Naive thymus-derived CD4-positive, alpha-beta T cell (primary cell): ENCODE measurements at regions not wholly inside any gene's neighbourhood (a gene's known extent, or its start where the extent isn't known, plus 50 kb on each side); places are given as distances from the start of the nearest gene placed in this dataset.

Experiments used
- ATAC-seq: fragments of 150-1000 bp; cut with Tn5 transposase; 2 replicates; pipeline ENCODE4 v1.10.0; 2021; ENCODE audit warnings: mild to moderate bottlenecking, moderate library complexity
- CTCF ChIA-PET: fragments of 350-600 bp; sonication (Branson Sonifier 250); formaldehyde crosslinking; loops from one replicate; lab custom pipeline; 2021; ENCODE audit warnings: antibody characterized with exemption; lab: Charles Lee
- POLR2A ChIA-PET: fragments of 350-600 bp; sonication (Branson Sonifier 250); formaldehyde crosslinking; loops from one replicate; lab custom pipeline; 2021; ENCODE audit warnings: antibody characterized with exemption, inconsistent platforms; lab: Charles Lee
- DNase-seq, 9 donors: peaks; one replicate each; pipeline versions ENCODE4 v3.0.0 to v3.0.0-alpha.2; 2020 to 2022; ENCODE audit warnings: mixed read lengths in 1 of 9
- H3K27ac ChIP-seq: one replicate; pipeline ENCODE4 v1.7.0; 2013; ENCODE audit warnings: mild to moderate bottlenecking, low read depth, low read length, moderate library complexity
- H3K27me3 ChIP-seq, 2 donors: one replicate each; pipeline ENCODE4 v1.7.0; 2013; ENCODE audit warnings: low read length in 2 of 2, mild to moderate bottlenecking in 2 of 2, moderate library complexity in 2 of 2; ENCODE audit not compliant: control insufficient read depth in 2 of 2, insufficient read depth in 2 of 2
- H3K36me3 ChIP-seq, 3 experiments: 1 replicate in 2 of 3; 2 replicates in 1 of 3; pipeline ENCODE4 v1.7.0; 2013; ENCODE audit warnings: low read length in 3 of 3, mild to moderate bottlenecking in 3 of 3, moderate library complexity in 1 of 3; ENCODE audit not compliant: insufficient read depth in 3 of 3, control insufficient read depth in 2 of 3
- H3K4me1 ChIP-seq, 2 donors: one replicate each; pipeline ENCODE4 v1.7.0; 2013; ENCODE audit warnings: low read length in 2 of 2, mild to moderate bottlenecking in 2 of 2, moderate library complexity in 1 of 2; ENCODE audit not compliant: control insufficient read depth in 2 of 2, insufficient read depth in 2 of 2
- H3K4me3 ChIP-seq: 2 replicates; pipeline ENCODE4 v1.7.0; 2013; ENCODE audit warnings: mild to moderate bottlenecking, low read length
- H3K9me3 ChIP-seq, 3 experiments: 1 replicate in 2 of 3; 2 replicates in 1 of 3; pipeline ENCODE4 v1.7.0; 2013; ENCODE audit warnings: low read length in 3 of 3; ENCODE audit not compliant: control insufficient read depth in 2 of 3
- H3K27ac Mint-ChIP-seq, 9 donors: one replicate each; pipeline ENCODE4 v1.8.0; 2020 to 2022; ENCODE audit warnings: mixed read lengths in 9 of 9, mild to moderate bottlenecking in 8 of 9, moderate library complexity in 5 of 9, inconsistent platforms in 2 of 9
- H3K27me3 Mint-ChIP-seq, 5 donors: one replicate each; pipeline ENCODE4 v1.8.0; 2021 to 2022; ENCODE audit warnings: mixed read lengths in 5 of 5, mild to moderate bottlenecking in 1 of 5
- H3K36me3 Mint-ChIP-seq, 5 donors: one replicate each; pipeline ENCODE4 v1.8.0; 2020 to 2022; ENCODE audit warnings: mixed read lengths in 5 of 5, mild to moderate bottlenecking in 3 of 5, inconsistent platforms in 1 of 5
- H3K4me1 Mint-ChIP-seq, 7 donors: one replicate each; pipeline ENCODE4 v1.8.0; 2020 to 2022; ENCODE audit warnings: mixed read lengths in 7 of 7, mild to moderate bottlenecking in 3 of 7, inconsistent platforms in 1 of 7
- H3K4me3 Mint-ChIP-seq, 10 donors: one replicate each; pipeline ENCODE4 v1.8.0; 2020 to 2022; ENCODE audit warnings: mild to moderate bottlenecking in 10 of 10, mixed read lengths in 10 of 10, moderate library complexity in 6 of 10, inconsistent platforms in 2 of 10
- H3K9me3 Mint-ChIP-seq, 11 donors: one replicate each; pipeline ENCODE4 v1.8.0; 2020 to 2022; ENCODE audit warnings: mixed read lengths in 11 of 11, mild to moderate bottlenecking in 4 of 11, inconsistent platforms in 1 of 11, moderate library complexity in 1 of 11
- intact Hi-C, 2 donors: fragments of 100-400 bp; cut with micrococcal nuclease; formaldehyde crosslinking; loops; one replicate each; pipeline ENCODE4 v1.15.1; 2023

- POLR2A ChIA-PET = no interaction called here
- no peak overlapping the region for H3K27ac Mint-ChIP-seq
- H3K27me3 Mint-ChIP-seq = peaks cover 0 to 29% (median 17%) of the 10 kb centered on the region in 5 donors
- Histone ChIP-seq H3K27ac (no peak overlapping the region), H3K4me1 (no peaks in the 10 kb centered on the region), H3K4me3 (no peak overlapping the region), H3K27me3 (no peaks in the 10 kb centered on the region), H3K9me3 (no peaks in the 10 kb centered on the region), H3K36me3 (no peaks in the 10 kb centered on the region)
- H3K9me3 Mint-ChIP-seq = no peaks in the 10 kb centered on the region
- no peak overlapping the region for H3K4me3 Mint-ChIP-seq
- peaks cover 0 to 2% (median 0%) of the 10 kb centered on the region in 7 donors for H3K4me1 Mint-ChIP-seq
- intact Hi-C loops = no loop called here
- DNase-seq (no peak), ATAC-seq (no peak)
- CTCF ChIA-PET = no interaction called here
- H3K36me3 Mint-ChIP-seq = no peaks in the 10 kb centered on the region
Measured at GRCh38 chr1:221162352-221162751, 283.1 kb downstream of the HLX start.

GRCh38 chr1:221162939-221163338 lies 283.7 kb downstream of the HLX start:
- intact Hi-C loops = no loop called here
- DNase-seq = no peak
- peaks cover 0 to 3% (median 0%) of the 10 kb centered on the region in 7 donors for H3K4me1 Mint-ChIP-seq
- no peak overlapping the region for H3K4me3 Mint-ChIP-seq
- Histone ChIP-seq H3K27ac (no peak overlapping the region), H3K4me3 (no peak overlapping the region), H3K9me3 (no peaks in the 10 kb centered on the region), H3K27me3 (no peaks in the 10 kb centered on the region), H3K4me1 (no peaks in the 10 kb centered on the region), H3K36me3 (no peaks in the 10 kb centered on the region)
- peaks cover 0 to 35% (median 21%) of the 10 kb centered on the region in 5 donors for H3K27me3 Mint-ChIP-seq
- ChIA-PET CTCF (no interaction called here), POLR2A (no interaction called here)
- no peaks in the 10 kb centered on the region for H3K9me3 Mint-ChIP-seq
- ATAC-seq = no peak
- H3K27ac Mint-ChIP-seq = no peak overlapping the region
- H3K36me3 Mint-ChIP-seq = no peaks in the 10 kb centered on the region

- Histone ChIP-seq H3K36me3 (no peaks in the 10 kb centered on the region), H3K4me1 (no peaks in the 10 kb centered on the region), H3K27me3 (no peaks in the 10 kb centered on the region), H3K27ac (no peak overlapping the region), H3K4me3 (no peak overlapping the region), H3K9me3 (no peaks in the 10 kb centered on the region)
- Mint-ChIP-seq H3K27ac (no peak overlapping the region), H3K36me3 (no peaks in the 10 kb centered on the region), H3K4me3 (no peak overlapping the region), H3K9me3 (no peaks in the 10 kb centered on the region), H3K27me3 (peaks cover 0 to 37% (median 21%) of the 10 kb centered on the region in 5 donors), H3K4me1 (peaks cover 0 to 3% (median 0%) of the 10 kb centered on the region in 7 donors)
- DNase-seq = no peak
- CTCF ChIA-PET = no interaction called here
- no peak for ATAC-seq
- POLR2A ChIA-PET = no interaction called here
- intact Hi-C loops = no loop called here
Measured at GRCh38 chr1:221164029-221164428, 284.8 kb downstream of the HLX start.

- DNase-seq (no peak), ATAC-seq (no peak)
- H3K27me3 Mint-ChIP-seq = peaks cover 0 to 37% (median 21%) of the 10 kb centered on the region in 5 donors
- H3K4me1 ChIP-seq = no peaks in the 10 kb centered on the region
- H3K27ac ChIP-seq = no peak overlapping the region
- H3K36me3 ChIP-seq = no peaks in the 10 kb centered on the region
- peaks cover 0 to 3% (median 0%) of the 10 kb centered on the region in 7 donors for H3K4me1 Mint-ChIP-seq
- no peak overlapping the region for H3K27ac Mint-ChIP-seq
- no peaks in the 10 kb centered on the region for H3K36me3 Mint-ChIP-seq
- no peaks in the 10 kb centered on the region for H3K9me3 ChIP-seq
- no peaks in the 10 kb centered on the region for H3K27me3 ChIP-seq
- ChIA-PET POLR2A (no interaction called here), CTCF (no interaction called here)
- peaks cover 0 to 3% (median 0%) of the 10 kb centered on the region in 11 donors for H3K9me3 Mint-ChIP-seq
- no peak overlapping the region for H3K4me3 Mint-ChIP-seq
- H3K4me3 ChIP-seq = no peak overlapping the region
- intact Hi-C loops = no loop called here
Measured at GRCh38 chr1:221164951-221165838, 286.0 kb downstream of the HLX start.

- POLR2A ChIA-PET = no interaction called here
- peaks cover 0 to 5% (median 0%) of the 10 kb centered on the region in 11 donors for H3K9me3 Mint-ChIP-seq
- Histone ChIP-seq H3K27me3 (no peaks in the 10 kb centered on the region), H3K9me3 (no peaks in the 10 kb centered on the region), H3K4me3 (no peak overlapping the region), H3K36me3 (no peaks in the 10 kb centered on the region), H3K27ac (no peak overlapping the region), H3K4me1 (no peaks in the 10 kb centered on the region)
- intact Hi-C loops = no loop called here
- H3K27ac Mint-ChIP-seq = no peak overlapping the region
- H3K27me3 Mint-ChIP-seq = peaks cover 0 to 34% (median 21%) of the 10 kb centered on the region in 5 donors
- H3K4me3 Mint-ChIP-seq = no peak overlapping the region
- CTCF ChIA-PET = no interaction called here
- DNase-seq = no peak
- ATAC-seq = no peak
- H3K4me1 Mint-ChIP-seq = peaks cover 0 to 3% (median 0%) of the 10 kb centered on the region in 7 donors
- H3K36me3 Mint-ChIP-seq = no peaks in the 10 kb centered on the region
Measured at GRCh38 chr1:221165839-221166500, 286.7 kb downstream of the HLX start.

GRCh38 chr1:221166559-221167318 lies 287.5 kb downstream of the HLX start:
- H3K4me3 ChIP-seq = no peak overlapping the region
- CTCF ChIA-PET = interaction anchor here (0.6 kb wide), 1 partner anchor 10 kb away, joined by 3 read pairs; no protein-coding TSS in a partner anchor

More at GRCh38 chr1:221166559-221167318, 287.5 kb downstream of the HLX start:
- Histone ChIP-seq H3K9me3 (peaks cover 0 to 1% (median 0%) of the 10 kb centered on the region in 3 experiments), H3K27ac (no peak overlapping the region), H3K27me3 (no peaks in the 10 kb centered on the region), H3K36me3 (no peaks in the 10 kb centered on the region), H3K4me1 (no peaks in the 10 kb centered on the region)
- peaks cover 0 to 5% (median 0%) of the 10 kb centered on the region in 5 donors for H3K36me3 Mint-ChIP-seq
- H3K27ac Mint-ChIP-seq = no peak overlapping the region
- H3K27me3 Mint-ChIP-seq = peaks cover 0 to 27% (median 21%) of the 10 kb centered on the region in 5 donors
- H3K9me3 Mint-ChIP-seq = peaks cover under 1 to 12% (median 6%) of the 10 kb centered on the region in 11 donors
- H3K4me1 Mint-ChIP-seq = peaks cover 0 to 3% (median 0%) of the 10 kb centered on the region in 7 donors
- POLR2A ChIA-PET = no interaction called here
- peak; percentile 82 for ATAC-seq
- DNase-seq = no peak
- intact Hi-C loops = no loop called here
- no peak overlapping the region for H3K4me3 Mint-ChIP-seq
